Astrocyte of the cerebellum (primary cell): ENCODE measurements at regions not wholly inside any gene's neighbourhood (a gene's known extent, or its start where the extent isn't known, plus 50 kb on each side); places are given as distances from the start of the nearest gene placed in this dataset.

Experiments used
- DNase-seq: peaks from one replicate; pipeline ENCODE4 v3.0.0-alpha.2; 2011; ENCODE audit warnings: low read depth
- H3K4me3 ChIP-seq: 2 replicates; pipeline ENCODE4 v1.5.1; 2011; ENCODE audit warnings: mild to moderate bottlenecking, low read depth, low read length, moderate library complexity
- in situ Hi-C: cut with HindIII; loops from 2 replicates; pipeline ENCODE4 v1.10.0; 2017; ENCODE audit warnings: low sequenced_read_pairs
- TF ChIP-seq, protein P1 (sequence below): IDR thresholded peaks from 2 replicates; pipeline ENCODE4 v1.5.1; 2012; ENCODE audit warnings: low read length, low read depth, moderate library complexity, mild to moderate bottlenecking; ENCODE audit errors: missing control alignments

- no peak for DNase-seq
- TF ChIP-seq, protein P1, sequence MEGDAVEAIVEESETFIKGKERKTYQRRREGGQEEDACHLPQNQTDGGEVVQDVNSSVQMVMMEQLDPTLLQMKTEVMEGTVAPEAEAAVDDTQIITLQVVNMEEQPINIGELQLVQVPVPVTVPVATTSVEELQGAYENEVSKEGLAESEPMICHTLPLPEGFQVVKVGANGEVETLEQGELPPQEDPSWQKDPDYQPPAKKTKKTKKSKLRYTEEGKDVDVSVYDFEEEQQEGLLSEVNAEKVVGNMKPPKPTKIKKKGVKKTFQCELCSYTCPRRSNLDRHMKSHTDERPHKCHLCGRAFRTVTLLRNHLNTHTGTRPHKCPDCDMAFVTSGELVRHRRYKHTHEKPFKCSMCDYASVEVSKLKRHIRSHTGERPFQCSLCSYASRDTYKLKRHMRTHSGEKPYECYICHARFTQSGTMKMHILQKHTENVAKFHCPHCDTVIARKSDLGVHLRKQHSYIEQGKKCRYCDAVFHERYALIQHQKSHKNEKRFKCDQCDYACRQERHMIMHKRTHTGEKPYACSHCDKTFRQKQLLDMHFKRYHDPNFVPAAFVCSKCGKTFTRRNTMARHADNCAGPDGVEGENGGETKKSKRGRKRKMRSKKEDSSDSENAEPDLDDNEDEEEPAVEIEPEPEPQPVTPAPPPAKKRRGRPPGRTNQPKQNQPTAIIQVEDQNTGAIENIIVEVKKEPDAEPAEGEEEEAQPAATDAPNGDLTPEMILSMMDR, result no peak
- in situ Hi-C loops, result no loop called here
- no peak overlapping the region for H3K4me3 ChIP-seq
Observed at GRCh38 chr2:194020155-194020554, 1636.9 kb upstream of the SLC39A10 start.

DNA sequence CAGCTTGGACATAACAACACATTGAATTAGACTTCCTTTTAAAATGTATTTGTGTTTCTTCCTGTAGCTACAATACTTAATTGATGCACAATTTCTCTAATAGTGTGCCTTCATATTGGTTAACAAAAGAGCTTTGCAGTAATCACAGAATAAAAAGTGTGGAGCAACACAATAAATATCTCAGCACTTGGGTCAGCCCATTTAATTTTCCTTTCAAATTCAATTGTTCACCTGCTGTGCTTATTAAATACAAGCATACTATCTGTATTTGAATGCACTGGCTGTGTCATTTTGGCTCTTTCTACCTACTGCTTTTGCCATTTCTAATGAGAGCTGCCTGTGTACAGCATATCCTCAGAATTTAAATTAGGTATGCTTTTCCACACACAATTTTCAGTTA lies 1641.3 kb upstream of the SLC39A10 start:
- H3K4me3 ChIP-seq, result no peak overlapping the region
- in situ Hi-C loops, result no loop called here
- DNase-seq, result no peak
- TF ChIP-seq, protein P1, result no peak

DNA sequence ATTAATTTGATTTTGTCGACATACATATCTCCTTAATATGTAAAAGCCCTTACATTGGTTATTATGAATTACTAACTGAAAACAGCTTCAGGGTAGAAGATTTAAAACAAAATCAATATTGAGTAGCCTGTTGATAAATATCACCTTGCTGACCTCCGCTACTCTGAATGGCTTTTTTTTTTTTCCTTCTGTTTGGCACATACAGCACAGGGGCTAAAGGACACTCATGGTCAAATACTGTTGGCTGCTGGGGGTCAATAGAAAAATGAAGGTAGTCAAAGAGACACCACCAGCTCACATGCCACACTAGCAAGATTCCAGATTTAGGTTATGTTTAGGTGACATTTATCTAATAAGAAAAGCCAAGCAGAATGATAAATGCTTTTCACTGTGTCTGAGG lies 1642.4 kb upstream of the SLC39A10 start:
- TF ChIP-seq, protein P1, result no peak
- in situ Hi-C loops, result no loop called here
- no peak for DNase-seq
- no peak overlapping the region for H3K4me3 ChIP-seq

GRCh38 chr2:194004590-194005206 lies 1652.3 kb upstream of the SLC39A10 start:
- TF ChIP-seq, protein P1, result no peak
- no peak overlapping the region for H3K4me3 ChIP-seq
- in situ Hi-C loops, result no loop called here
- no peak for DNase-seq

DNA sequence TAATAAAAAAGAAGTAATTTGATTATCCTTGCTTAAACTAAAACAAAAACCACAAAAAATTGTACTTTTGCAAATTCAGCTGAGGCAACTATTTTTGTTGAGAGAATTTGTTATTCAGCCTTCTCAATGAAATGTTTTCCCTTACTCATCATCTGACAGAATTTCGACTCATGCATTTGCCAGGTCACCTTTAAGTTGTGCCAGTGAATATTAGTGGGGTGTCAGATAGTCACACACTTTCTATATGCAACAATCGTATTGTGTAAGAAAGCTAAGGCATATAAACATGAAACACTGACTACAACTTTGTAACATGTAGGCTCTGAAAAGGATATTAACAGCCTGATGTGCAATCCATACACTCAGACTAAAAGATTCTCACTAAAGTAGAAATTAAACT lies 1653.1 kb upstream of the SLC39A10 start:
- in situ Hi-C loops, result no loop called here
- TF ChIP-seq, protein P1, result no peak

GRCh38 chr2:194002699-194003368 lies 1654.2 kb upstream of the SLC39A10 start:
- TF ChIP-seq, protein P1, result no peak

More for the DNA sequence above, 1653.1 kb upstream of the SLC39A10 start:
- no peak for DNase-seq
- H3K4me3 ChIP-seq, result no peak overlapping the region

More at GRCh38 chr2:194002699-194003368, 1654.2 kb upstream of the SLC39A10 start:
- in situ Hi-C loops, result no loop called here
- DNase-seq, result no peak
- no peak overlapping the region for H3K4me3 ChIP-seq
